DOHH2 (cell line): ENCODE measurements at regions not wholly inside any gene's neighbourhood (a gene's known extent, or its start where the extent isn't known, plus 50 kb on each side); places are given as distances from the start of the nearest gene placed in this dataset.

ENCODE experiments used
- H3F3A ChIP-seq: fragments of 200-600 bp; sonication (generic), shearing (Covaris generic); 2 replicates; pipeline ENCODE4 v1.6.0; 2016; ENCODE audit warnings: antibody characterized with exemption, mild to moderate bottlenecking; ENCODE audit not compliant: control insufficient read depth, insufficient read depth
- H3K27ac ChIP-seq: fragments of 200-600 bp; sonication (generic); 2 replicates; pipeline ENCODE4 v1.5.1; 2014; ENCODE audit warnings: low read depth, mild to moderate bottlenecking, low read length, moderate library complexity
- H3K27me3 ChIP-seq: fragments of 200-600 bp; sonication (generic); 2 replicates; pipeline ENCODE4 v1.6.1; 2014; ENCODE audit warnings: mild to moderate bottlenecking, low read length, mixed read lengths; ENCODE audit not compliant: control insufficient read depth
- H3K36me3 ChIP-seq: fragments of 200-600 bp; sonication (generic); 2 replicates; pipeline ENCODE4 v1.6.1; 2014; ENCODE audit warnings: mild to moderate bottlenecking, low read length, moderate library complexity, mixed read lengths; ENCODE audit not compliant: control insufficient read depth
- H3K4me1 ChIP-seq: fragments of 200-600 bp; sonication (generic); 2 replicates; pipeline ENCODE4 v1.6.1; 2014; ENCODE audit warnings: mild to moderate bottlenecking, low read length, mixed read lengths; ENCODE audit not compliant: control insufficient read depth
- H3K4me2 ChIP-seq: fragments of 200-600 bp; sonication (generic); 2 replicates; pipeline ENCODE4 v1.6.0; 2014; ENCODE audit warnings: mild to moderate bottlenecking, low read length, moderate library complexity
- H3K4me3 ChIP-seq: fragments of 200-600 bp; sonication (generic); 2 replicates; pipeline ENCODE4 v1.5.1; 2014; ENCODE audit warnings: mild to moderate bottlenecking, low read length, mixed read lengths
- H3K79me2 ChIP-seq: fragments of 200-600 bp; sonication (generic); 2 replicates; pipeline ENCODE4 v1.6.1; 2014; ENCODE audit warnings: mild to moderate bottlenecking, low read length, mixed read lengths; ENCODE audit not compliant: control insufficient read depth
- H3K9me2 ChIP-seq: fragments of 200-600 bp; sonication (generic); replicated peaks from 2 replicates; pipeline ENCODE4 v1.6.1; 2014; ENCODE audit warnings: mild to moderate bottlenecking, low read length, mixed read lengths; ENCODE audit not compliant: control insufficient read depth
- H3K9me3 ChIP-seq: fragments of 200-600 bp; sonication (generic); 2 replicates; pipeline ENCODE4 v1.6.1; 2014; ENCODE audit warnings: antibody characterized with exemption, low read length, mixed read lengths; ENCODE audit not compliant: control insufficient read depth, insufficient read depth
- H4K20me1 ChIP-seq: fragments of 200-600 bp; sonication (generic); 2 replicates; pipeline ENCODE4 v1.6.0; 2014; ENCODE audit warnings: low read depth, mild to moderate bottlenecking, antibody characterized with exemption, low read length, moderate library complexity; ENCODE audit not compliant: control insufficient read depth, insufficient read depth
- EZH2phosphoT487 ChIP-seq: fragments of 200-600 bp; sonication (generic); IDR thresholded peaks from 2 replicates; pipeline ENCODE4 v1.6.1; 2017; ENCODE audit warnings: borderline replicate concordance, mild to moderate bottlenecking, antibody characterized with exemption, low read length, moderate library complexity, mixed read lengths
- TF ChIP-seq, protein P1 (sequence below): fragments of 200-600 bp; sonication (generic); IDR thresholded peaks from one replicate; pipeline ENCODE4 v1.5.1; 2014; ENCODE audit warnings: antibody characterized with exemption, mild to moderate bottlenecking, low read depth, low read length; ENCODE audit not compliant: poor library complexity, severe bottlenecking

DNA sequence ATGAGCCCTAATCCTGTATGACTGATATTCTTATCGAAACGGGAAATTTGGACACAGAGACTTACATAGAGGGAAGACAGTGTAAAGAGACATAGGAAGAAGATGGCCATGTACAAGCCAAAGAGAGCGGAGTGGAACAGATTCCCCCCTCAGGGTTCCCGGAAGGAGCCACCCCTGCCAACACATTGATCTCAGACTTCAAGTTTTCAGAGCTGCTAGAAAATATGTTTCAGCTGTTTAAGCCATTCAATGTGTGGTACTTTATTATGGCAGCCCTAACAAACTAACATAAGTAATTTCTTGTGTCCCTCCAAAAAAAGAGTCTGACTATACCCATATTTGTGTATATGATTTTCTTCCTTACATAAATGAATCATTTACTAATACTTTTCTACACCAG lies 128.0 kb upstream of the STC2 start:
- Histone ChIP-seq H3K79me2 (no peaks in the 10 kb centered on the region), H3K36me3 (no peaks in the 10 kb centered on the region), H3K9me2 (no peaks in the 10 kb centered on the region), H3K27me3 (no peaks in the 10 kb centered on the region), H3F3A (no peaks in the 10 kb centered on the region), H3K4me2 (no peak overlapping the region), H4K20me1 (no peaks in the 10 kb centered on the region), H3K9me3 (no peaks in the 10 kb centered on the region), H3K4me3 (no peak overlapping the region), H3K27ac (no peak overlapping the region), H3K4me1 (no peaks in the 10 kb centered on the region)
- TF ChIP-seq, protein P1, sequence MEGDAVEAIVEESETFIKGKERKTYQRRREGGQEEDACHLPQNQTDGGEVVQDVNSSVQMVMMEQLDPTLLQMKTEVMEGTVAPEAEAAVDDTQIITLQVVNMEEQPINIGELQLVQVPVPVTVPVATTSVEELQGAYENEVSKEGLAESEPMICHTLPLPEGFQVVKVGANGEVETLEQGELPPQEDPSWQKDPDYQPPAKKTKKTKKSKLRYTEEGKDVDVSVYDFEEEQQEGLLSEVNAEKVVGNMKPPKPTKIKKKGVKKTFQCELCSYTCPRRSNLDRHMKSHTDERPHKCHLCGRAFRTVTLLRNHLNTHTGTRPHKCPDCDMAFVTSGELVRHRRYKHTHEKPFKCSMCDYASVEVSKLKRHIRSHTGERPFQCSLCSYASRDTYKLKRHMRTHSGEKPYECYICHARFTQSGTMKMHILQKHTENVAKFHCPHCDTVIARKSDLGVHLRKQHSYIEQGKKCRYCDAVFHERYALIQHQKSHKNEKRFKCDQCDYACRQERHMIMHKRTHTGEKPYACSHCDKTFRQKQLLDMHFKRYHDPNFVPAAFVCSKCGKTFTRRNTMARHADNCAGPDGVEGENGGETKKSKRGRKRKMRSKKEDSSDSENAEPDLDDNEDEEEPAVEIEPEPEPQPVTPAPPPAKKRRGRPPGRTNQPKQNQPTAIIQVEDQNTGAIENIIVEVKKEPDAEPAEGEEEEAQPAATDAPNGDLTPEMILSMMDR, result no peak
- TF ChIP-seq EZH2phosphoT487, result no peak

DNA sequence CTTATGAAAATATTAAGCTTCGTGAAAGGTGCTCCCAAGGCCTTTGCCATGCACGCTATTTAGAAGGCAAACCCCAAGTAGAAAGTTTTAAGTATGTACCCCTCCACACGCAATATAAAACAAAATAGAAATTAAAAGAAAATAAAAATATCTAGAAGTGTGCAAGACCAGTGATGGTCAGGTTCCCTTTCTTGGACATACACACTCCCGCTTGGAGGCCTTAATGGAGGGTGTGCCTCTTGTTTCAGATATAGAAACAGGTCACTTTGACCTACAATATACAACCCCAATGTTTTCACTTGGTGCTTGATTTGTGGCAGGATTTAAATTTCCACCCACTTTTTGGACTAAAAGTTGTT lies 127.4 kb upstream of the STC2 start:
- Histone ChIP-seq H3K79me2 (no peaks in the 10 kb centered on the region), H4K20me1 (no peaks in the 10 kb centered on the region), H3K4me2 (no peak overlapping the region), H3K27ac (no peak overlapping the region), H3F3A (no peaks in the 10 kb centered on the region), H3K4me3 (no peak overlapping the region), H3K9me3 (no peaks in the 10 kb centered on the region), H3K9me2 (no peaks in the 10 kb centered on the region), H3K27me3 (no peaks in the 10 kb centered on the region), H3K4me1 (no peaks in the 10 kb centered on the region), H3K36me3 (no peaks in the 10 kb centered on the region)
- TF ChIP-seq, protein P1, result no peak
- no peak for TF ChIP-seq EZH2phosphoT487

DNA sequence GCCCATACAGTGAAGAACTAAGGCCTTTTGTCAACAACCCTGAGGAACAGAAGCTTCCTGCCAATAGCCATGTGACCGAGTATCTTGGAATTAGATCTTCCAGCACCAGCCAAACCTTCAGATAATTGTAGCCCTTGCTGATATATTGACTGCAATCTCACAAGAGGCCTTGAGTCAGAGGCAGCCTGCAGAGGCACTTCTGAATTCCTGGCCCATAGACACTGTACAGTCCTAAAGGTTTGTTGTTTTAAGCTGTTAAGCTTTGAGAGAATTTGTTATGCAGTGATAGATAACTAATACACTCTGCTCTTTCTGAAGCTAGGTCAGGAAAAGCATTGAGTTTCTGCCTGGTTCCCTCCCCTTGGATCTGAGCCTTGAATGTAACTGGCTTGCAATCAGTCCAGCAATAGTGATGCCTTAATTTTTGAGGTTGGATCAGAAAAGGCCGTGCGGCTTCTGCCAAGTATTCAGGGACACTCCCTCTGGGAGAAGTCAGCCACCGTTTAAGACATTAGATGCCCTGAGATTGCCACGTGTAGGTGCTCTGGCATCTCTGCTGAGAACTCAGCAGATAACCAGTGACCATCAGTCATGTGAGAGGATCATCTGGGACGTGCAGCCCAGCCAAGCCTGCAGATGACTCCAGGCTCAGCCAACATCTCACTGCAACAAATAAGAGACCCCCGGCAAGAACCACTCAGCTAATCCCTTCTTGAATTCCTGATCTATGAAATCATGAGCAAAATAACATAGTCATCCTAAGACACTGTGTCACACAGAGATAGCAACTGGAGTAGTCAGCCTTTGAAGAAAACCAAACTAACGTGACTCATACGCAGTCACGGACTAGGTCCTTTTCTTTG lies 126.8 kb upstream of the STC2 start:
- Histone ChIP-seq H3K27me3 (no peaks in the 10 kb centered on the region), H4K20me1 (no peaks in the 10 kb centered on the region), H3K4me3 (no peak overlapping the region), H3K27ac (no peak overlapping the region), H3K4me2 (no peak overlapping the region), H3K79me2 (no peaks in the 10 kb centered on the region), H3K9me2 (no peaks in the 10 kb centered on the region), H3F3A (no peaks in the 10 kb centered on the region), H3K4me1 (no peaks in the 10 kb centered on the region), H3K9me3 (no peaks in the 10 kb centered on the region), H3K36me3 (no peaks in the 10 kb centered on the region)
- TF ChIP-seq EZH2phosphoT487, result no peak
- TF ChIP-seq, protein P1, result no peak

DNA sequence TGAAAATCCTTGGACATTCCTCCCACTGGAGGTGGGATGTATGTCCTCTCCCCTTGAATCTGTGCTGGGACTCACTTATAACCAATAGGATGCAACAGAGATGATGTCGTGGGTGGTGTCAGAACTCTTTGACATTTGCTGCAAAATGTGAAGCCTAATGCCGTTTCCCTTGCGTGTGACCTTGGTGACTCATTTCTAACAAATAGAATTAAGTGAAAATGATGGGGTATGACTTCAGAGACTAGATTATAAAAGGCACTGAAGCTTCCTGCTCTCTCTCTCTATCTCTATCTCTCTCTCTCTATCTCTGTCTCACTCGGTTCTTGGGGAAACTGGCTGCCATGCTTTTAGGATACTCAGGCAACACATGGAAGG lies 126.1 kb upstream of the STC2 start:
- H3K4me2 ChIP-seq, result no peak overlapping the region

More for the DNA sequence above, 126.1 kb upstream of the STC2 start:
- H3K4me3 ChIP-seq, result no peak overlapping the region
- H3K4me1 ChIP-seq, result no peaks in the 10 kb centered on the region
- H3K36me3 ChIP-seq, result no peaks in the 10 kb centered on the region
- no peaks in the 10 kb centered on the region for H3K27me3 ChIP-seq
- TF ChIP-seq, protein P1, result no peak
- no peak for TF ChIP-seq EZH2phosphoT487
- no peaks in the 10 kb centered on the region for H3K9me3 ChIP-seq
- no peaks in the 10 kb centered on the region for H3F3A ChIP-seq
- no peaks in the 10 kb centered on the region for H4K20me1 ChIP-seq
- no peaks in the 10 kb centered on the region for H3K9me2 ChIP-seq
- no peaks in the 10 kb centered on the region for H3K79me2 ChIP-seq
- H3K27ac ChIP-seq, result no peak overlapping the region
